ENCODE measurements at regions not wholly inside any gene's neighbourhood (a gene's known extent, or its start where the extent isn't known, plus 50 kb on each side); places are given as distances from the start of the nearest gene placed in this dataset.

GRCh38 chr16:31701734-31702133 lies 171.9 kb upstream of the ZNF267 start:
- no peaks in the 10 kb centered on the region for H3K9me3 Mint-ChIP-seq (ENCODE audit: insufficient read depth)
- 87% methylated on average over 2 of the region's 3 CpGs for WGBS (ENCODE audit: insufficient coverage)
- Histone ChIP-seq H3K9ac (ENCODE audit: low read length) (peak overlapping the region; percentile 96), H3K4me3 (ENCODE audit: control extremely low read depth in 1 of 5, extremely low read depth in 1 of 5, insufficient read depth in 1 of 5, low read depth in 2 of 5, low read length in 4 of 5) (peak overlapping the region in 2 of 5 experiments; percentile 79 to 91), H3K27ac (ENCODE audit: low read length in 2 of 2) (peak overlapping the region in 1 of 2 donors; percentile 2), H3K27me3 (replicated peaks in 1 of 4; ENCODE audit: control extremely low read depth in 1 of 4, control insufficient read depth in 3 of 4, insufficient read depth in 4 of 4, low read length in 3 of 4) (no peaks in the 10 kb centered on the region), H2AFZ (ENCODE audit: insufficient read depth, low read depth, low read length, poor library complexity, severe bottlenecking) (no peak overlapping the region), H3K79me2 (ENCODE audit: control insufficient read depth, insufficient read depth, low read length) (peaks cover 44% of the 10 kb centered on the region), H4K20me1 (ENCODE audit: control insufficient read depth, insufficient read depth, low read length, poor library complexity, severe bottlenecking) (peaks cover 35% of the 10 kb centered on the region), H3K4me2 (replicated peaks; ENCODE audit: low read depth, low read length, poor library complexity, severe bottlenecking) (peak overlapping the region; percentile 97), H3K36me3 (replicated peaks in 1 of 2; ENCODE audit: control extremely low read depth in 1 of 2, control insufficient read depth in 1 of 2, extremely low read depth in 1 of 2, insufficient read depth in 2 of 2, low read length in 1 of 2) (peaks cover 0 to 39% of the 10 kb centered on the region in 2 experiments), H3K9me3 (ENCODE audit: control extremely low read depth in 1 of 3, control insufficient read depth in 2 of 3, insufficient read depth in 1 of 3, low read length in 2 of 3) (no peaks in the 10 kb centered on the region), H3K4me1 (ENCODE audit: control insufficient read depth in 2 of 2, insufficient read depth in 2 of 2, low read length in 2 of 2) (peaks cover 10 to 15% of the 10 kb centered on the region in 2 donors)
- no peak for TF ChIP-seq EZH2 (IDR thresholded peaks at IDR 0.05; ENCODE audit: borderline replicate concordance, insufficient read depth, low read depth, low read length, poor library complexity, severe bottlenecking)
- TF ChIP-seq, protein P1, sequence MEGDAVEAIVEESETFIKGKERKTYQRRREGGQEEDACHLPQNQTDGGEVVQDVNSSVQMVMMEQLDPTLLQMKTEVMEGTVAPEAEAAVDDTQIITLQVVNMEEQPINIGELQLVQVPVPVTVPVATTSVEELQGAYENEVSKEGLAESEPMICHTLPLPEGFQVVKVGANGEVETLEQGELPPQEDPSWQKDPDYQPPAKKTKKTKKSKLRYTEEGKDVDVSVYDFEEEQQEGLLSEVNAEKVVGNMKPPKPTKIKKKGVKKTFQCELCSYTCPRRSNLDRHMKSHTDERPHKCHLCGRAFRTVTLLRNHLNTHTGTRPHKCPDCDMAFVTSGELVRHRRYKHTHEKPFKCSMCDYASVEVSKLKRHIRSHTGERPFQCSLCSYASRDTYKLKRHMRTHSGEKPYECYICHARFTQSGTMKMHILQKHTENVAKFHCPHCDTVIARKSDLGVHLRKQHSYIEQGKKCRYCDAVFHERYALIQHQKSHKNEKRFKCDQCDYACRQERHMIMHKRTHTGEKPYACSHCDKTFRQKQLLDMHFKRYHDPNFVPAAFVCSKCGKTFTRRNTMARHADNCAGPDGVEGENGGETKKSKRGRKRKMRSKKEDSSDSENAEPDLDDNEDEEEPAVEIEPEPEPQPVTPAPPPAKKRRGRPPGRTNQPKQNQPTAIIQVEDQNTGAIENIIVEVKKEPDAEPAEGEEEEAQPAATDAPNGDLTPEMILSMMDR (IDR thresholded peaks at IDR 0.05): no peak
- no peak for ATAC-seq (ENCODE audit: low read depth)
- intact Hi-C loops (cut with micrococcal nuclease): no loop called here
- CTCF ChIA-PET: interaction anchor here (8.1 kb wide), 1 partner anchor 11 kb away, joined by 38 read pairs; a partner anchor contains a TSS
- H3K4me3 Mint-ChIP-seq: peak overlapping the region; percentile 92
- no peaks in the 10 kb centered on the region for H3K27me3 Mint-ChIP-seq
- DNase-seq: no peak
- H3K27ac Mint-ChIP-seq: peak overlapping the region; percentile 69
- POLR2A ChIA-PET: interaction anchor here (0.9 to 1.1 kb wide), 2 partner anchors 11 to 243 kb away, joined by 4 to 6 read pairs; a partner anchor contains a TSS
- H3K4me1 Mint-ChIP-seq: peaks cover 24% of the 10 kb centered on the region

DNA sequence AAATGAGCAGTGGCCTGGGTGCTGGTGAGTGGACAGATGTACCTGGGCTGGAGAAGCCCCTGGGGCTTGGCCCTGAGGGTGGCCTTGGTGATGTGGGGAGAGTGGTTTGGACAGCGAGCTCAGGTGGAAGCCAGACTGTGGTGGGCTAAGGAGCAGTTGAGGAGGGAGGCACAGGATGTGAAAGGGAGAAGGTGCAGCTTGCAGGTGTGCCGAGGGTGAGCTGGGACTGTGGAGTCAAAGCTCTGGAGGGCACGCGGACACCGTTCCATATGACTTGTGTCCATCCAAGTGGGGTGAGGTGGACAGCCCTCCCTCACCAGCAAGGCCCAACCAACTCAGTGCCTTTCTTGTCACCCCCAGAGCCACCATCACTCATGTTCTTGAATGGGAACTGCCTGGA lies 170.8 kb upstream of the ZNF267 start:
- H3K9me3 Mint-ChIP-seq (ENCODE audit: insufficient read depth): no peaks in the 10 kb centered on the region
- H3K27me3 Mint-ChIP-seq: no peaks in the 10 kb centered on the region
- POLR2A ChIA-PET: interaction anchor here (0.9 to 1.1 kb wide), 2 partner anchors 10 to 244 kb away, joined by 4 to 6 read pairs; a partner anchor contains a TSS
- Histone ChIP-seq H3K9ac (ENCODE audit: low read length) (no peak overlapping the region), H3K27me3 (replicated peaks in 1 of 4; ENCODE audit: control extremely low read depth in 1 of 4, control insufficient read depth in 3 of 4, insufficient read depth in 4 of 4, low read length in 3 of 4) (no peaks in the 10 kb centered on the region), H3K9me3 (ENCODE audit: control extremely low read depth in 1 of 3, control insufficient read depth in 2 of 3, insufficient read depth in 1 of 3, low read length in 2 of 3) (no peaks in the 10 kb centered on the region), H3K4me2 (replicated peaks; ENCODE audit: low read depth, low read length, poor library complexity, severe bottlenecking) (no peak overlapping the region), H3K4me3 (ENCODE audit: control extremely low read depth in 1 of 5, extremely low read depth in 1 of 5, insufficient read depth in 1 of 5, low read depth in 2 of 5, low read length in 4 of 5) (no peak overlapping the region), H3K79me2 (ENCODE audit: control insufficient read depth, insufficient read depth, low read length) (peaks cover 44% of the 10 kb centered on the region), H2AFZ (ENCODE audit: insufficient read depth, low read depth, low read length, poor library complexity, severe bottlenecking) (no peak overlapping the region), H3K27ac (ENCODE audit: low read length in 2 of 2) (peak overlapping the region in 1 of 2 donors; percentile 21), H4K20me1 (ENCODE audit: control insufficient read depth, insufficient read depth, low read length, poor library complexity, severe bottlenecking) (peaks cover 35% of the 10 kb centered on the region), H3K4me1 (ENCODE audit: control insufficient read depth in 2 of 2, insufficient read depth in 2 of 2, low read length in 2 of 2) (peaks cover 10 to 15% of the 10 kb centered on the region in 2 donors), H3K36me3 (replicated peaks in 1 of 2; ENCODE audit: control extremely low read depth in 1 of 2, control insufficient read depth in 1 of 2, extremely low read depth in 1 of 2, insufficient read depth in 2 of 2, low read length in 1 of 2) (peaks cover 0 to 49% of the 10 kb centered on the region in 2 experiments)
- WGBS (ENCODE audit: insufficient coverage): 95% methylated on average over 5 of the region's 5 CpGs
- intact Hi-C loops (cut with micrococcal nuclease): no loop called here
- DNase-seq: no peak
- H3K4me1 Mint-ChIP-seq: peaks cover 21% of the 10 kb centered on the region
- no peak overlapping the region for H3K27ac Mint-ChIP-seq
- H3K4me3 Mint-ChIP-seq: peak overlapping the region; percentile 39
- TF ChIP-seq, protein P1 (IDR thresholded peaks at IDR 0.05): no peak
- no peak for TF ChIP-seq EZH2 (IDR thresholded peaks at IDR 0.05; ENCODE audit: borderline replicate concordance, insufficient read depth, low read depth, low read length, poor library complexity, severe bottlenecking)
- CTCF ChIA-PET: interaction anchor here (8.1 kb wide), 1 partner anchor 10 kb away, joined by 38 read pairs; a partner anchor contains a TSS
- ATAC-seq (ENCODE audit: low read depth): no peak
